ENCODE measurements at regions not wholly inside any gene's neighbourhood (a gene's known extent, or its start where the extent isn't known, plus 50 kb on each side); places are given as distances from the start of the nearest gene placed in this dataset.

DNA sequence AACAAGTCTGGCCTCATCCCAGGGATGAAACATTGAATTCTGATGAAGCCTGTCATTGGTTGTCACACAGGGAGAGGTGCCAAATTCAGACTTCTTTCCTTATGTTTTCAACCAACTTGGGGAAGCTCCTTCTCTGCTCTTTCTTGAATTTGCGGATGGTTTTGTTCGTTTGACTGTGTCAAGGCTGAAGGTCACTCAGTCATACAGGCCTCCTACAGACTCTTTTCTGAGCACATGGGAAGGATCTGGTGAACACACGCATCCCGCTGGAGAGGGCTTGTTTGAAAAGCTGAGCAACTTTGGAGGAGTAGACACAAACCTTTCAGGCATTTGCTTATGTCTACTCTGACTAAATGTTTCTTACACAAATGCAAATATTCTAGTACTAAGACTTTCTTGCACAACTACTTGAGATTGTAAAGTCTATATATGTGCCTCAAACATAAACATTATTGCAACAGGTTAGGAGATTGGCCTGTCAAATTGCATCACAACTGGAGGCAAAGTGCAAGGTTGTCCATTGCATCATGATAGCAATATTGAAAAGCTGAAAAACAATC, 151.5 kb upstream of the NR3C1 start:
- no peak for DNase-seq

GRCh38 chr5:143554187-143554717, 150.8 kb upstream of the NR3C1 start:
- no peak for DNase-seq

DNA sequence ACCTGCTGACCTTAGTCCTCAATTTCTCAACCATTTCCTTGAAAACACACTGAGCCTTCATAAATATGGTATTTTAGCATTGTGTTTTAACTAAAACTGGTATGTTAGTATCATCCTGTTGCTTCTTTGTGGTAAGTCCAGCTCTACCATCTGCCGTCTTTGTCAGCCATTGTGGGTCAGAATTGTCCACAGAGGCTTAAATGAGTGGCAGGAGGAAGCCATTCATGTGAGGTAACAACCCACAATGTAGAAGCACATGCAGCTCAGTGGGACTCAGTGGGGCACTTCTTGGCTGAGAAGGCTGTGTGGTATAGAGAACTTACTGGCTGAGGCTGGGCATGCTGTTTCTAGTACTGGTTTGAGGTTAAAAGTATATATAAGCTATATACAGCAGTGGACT, 149.2 kb upstream of the NR3C1 start:
- DNase-seq = no peak

GRCh38 chr5:143551820-143552251, 148.3 kb upstream of the NR3C1 start:
- no peak for DNase-seq

GRCh38 chr5:143550986-143551630, 147.6 kb upstream of the NR3C1 start:
- no peak for DNase-seq

DNA sequence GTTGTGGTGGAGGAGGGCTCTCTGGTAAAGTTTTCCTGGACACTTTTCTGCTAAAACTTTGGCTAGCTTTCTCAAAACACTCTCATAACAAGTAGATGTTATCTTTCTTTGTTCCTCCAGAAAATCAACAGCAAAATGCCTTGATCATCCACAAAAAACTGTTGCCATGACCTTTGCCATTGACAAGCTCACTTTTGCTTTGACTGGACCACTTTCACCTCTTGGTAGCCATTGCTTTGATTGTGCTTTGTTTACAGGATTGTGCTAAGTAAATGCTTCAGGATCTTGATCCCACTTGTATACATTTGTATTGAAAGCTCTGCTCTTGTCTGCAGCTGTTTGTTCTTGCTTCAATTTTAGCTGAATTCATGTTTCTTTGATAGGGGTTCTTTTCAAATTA, 143.9 kb upstream of the NR3C1 start:
- no peak for DNase-seq

GRCh38 chr5:143546394-143546793, 142.9 kb upstream of the NR3C1 start:
- no peak for DNase-seq

DNA sequence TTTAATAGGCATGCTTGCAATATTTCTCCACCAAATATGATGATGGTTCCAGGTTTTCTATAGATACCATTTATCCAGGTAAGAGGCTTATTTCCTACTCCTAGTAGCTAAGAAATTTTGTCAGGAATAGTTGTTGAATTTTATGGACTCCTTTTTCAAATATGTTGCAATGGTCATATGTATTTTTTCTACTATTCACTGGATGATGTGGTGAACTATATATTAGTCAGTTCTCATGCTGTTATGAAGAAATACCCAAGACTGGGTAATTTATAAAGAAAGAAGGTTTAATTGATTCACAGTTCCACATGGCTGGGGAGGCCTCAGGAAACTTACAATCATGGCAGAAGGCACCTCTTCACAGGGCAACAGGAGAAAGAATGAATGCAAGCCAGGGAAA, 141.1 kb upstream of the NR3C1 start:
- DNase-seq = no peak

- no peak for DNase-seq
These were observed 140.1 kb upstream of the NR3C1 start for GRCh38 chr5:143543358-143544255.

DNA sequence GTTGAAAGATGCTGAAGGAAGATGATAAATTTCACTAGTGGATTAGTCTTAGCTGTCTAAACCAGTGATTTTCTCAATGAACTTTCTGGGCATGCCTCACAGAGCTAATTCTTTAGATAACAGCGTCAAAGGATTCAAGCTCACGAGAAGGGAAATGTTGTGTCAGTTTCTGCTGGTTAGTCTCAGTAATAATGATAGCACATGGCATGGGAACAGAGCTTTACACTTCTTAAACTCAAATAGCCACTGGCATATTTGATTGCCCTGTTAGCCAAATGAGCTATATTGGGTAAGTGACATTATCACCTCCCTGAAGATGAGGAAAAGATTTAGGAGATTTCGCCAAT, 139.3 kb upstream of the NR3C1 start:
- no peak for DNase-seq

- DNase-seq = no peak
These were observed 138.7 kb upstream of the NR3C1 start for GRCh38 chr5:143541943-143542797.

- DNase-seq = no peak
These were observed 136.3 kb upstream of the NR3C1 start for GRCh38 chr5:143539742-143540141.

GRCh38 chr5:143537056-143537455, 133.6 kb upstream of the NR3C1 start:
- no peak for DNase-seq

DNA sequence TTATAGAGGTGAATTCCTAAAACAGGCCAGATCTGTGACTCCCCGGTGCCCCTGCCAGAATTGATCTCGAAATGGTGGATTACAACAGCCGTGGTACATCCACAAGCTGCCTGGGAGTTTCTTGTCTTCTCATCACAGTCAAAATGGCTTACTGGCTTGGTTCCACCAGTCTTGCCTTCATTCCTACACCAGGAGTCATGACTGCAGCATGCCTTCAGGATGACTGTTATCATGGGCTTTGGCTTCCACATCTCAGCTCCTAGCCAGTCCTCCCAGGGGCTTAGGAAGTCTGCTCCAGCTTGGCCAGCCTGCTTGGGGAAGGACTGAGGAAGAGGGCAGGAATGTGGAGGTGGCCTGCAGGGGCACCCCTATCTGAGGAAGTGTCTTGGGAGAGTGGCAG, 132.9 kb upstream of the NR3C1 start:
- no peak for DNase-seq

- DNase-seq = no peak
These were observed 131.3 kb upstream of the NR3C1 start for GRCh38 chr5:143534761-143535154.

- DNase-seq = no peak
These were observed 130.7 kb upstream of the NR3C1 start for GRCh38 chr5:143533978-143534760.

DNA sequence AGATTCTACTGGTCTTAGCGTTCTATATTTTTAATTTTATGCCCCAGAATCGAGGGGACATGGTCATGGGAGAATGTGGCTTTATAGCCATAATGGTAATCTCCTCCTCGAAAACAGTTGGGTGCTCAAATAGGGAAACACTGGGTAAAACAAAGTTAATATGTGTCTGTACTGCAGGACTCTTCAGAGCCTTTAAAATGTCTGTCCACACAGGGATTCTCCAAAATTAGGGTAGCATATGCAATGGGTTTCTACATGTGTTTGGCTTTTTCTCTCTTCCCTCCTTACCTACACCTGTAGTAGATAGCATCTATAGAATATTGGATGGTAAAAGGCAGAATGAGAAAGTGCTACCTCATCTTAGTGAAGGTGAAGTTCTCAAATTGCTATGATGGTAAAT, 130.0 kb upstream of the NR3C1 start:
- no peak for DNase-seq

DNA sequence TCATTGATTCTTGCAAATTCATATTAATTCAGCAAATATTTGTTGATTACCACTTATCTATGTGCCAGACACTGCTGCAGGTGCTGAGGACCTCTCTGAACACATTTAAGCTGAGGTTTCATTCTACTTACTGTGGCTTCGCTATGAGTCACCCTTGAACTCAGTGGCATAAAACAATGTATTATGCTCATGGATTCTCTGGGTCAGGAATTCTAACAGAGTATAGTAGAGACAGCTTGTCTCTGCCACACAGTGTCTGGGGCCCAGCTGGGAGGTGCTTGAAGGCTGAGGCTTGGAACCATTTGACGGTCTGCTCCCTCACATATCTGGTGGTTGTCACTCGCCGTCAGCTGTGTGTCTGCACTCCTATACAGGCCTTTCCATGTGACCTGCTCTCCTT, 124.3 kb upstream of the NR3C1 start:
- no peak for DNase-seq

DNA sequence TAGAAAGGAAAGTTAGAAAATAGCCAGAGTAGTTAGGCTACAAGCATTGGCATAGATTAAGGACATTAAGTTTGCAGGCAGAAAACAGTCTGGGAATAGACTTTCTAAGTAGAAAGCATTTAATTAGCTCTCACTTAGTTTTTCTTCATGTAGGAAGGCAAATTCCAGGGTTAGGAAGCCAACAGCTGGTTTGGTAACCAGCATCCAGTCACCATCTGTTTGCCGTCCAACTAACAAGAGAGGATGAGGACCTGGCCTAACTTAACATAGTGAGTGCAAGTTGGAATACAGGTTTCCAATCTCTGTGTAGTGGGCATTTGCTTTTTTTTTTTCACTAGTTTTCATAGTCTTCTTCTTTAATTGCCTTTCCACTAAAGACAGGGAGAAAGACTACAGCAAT, 121.7 kb upstream of the NR3C1 start:
- DNase-seq = no peak

GRCh38 chr5:143524338-143524945, 121.0 kb upstream of the NR3C1 start:
- no peak for DNase-seq

DNA sequence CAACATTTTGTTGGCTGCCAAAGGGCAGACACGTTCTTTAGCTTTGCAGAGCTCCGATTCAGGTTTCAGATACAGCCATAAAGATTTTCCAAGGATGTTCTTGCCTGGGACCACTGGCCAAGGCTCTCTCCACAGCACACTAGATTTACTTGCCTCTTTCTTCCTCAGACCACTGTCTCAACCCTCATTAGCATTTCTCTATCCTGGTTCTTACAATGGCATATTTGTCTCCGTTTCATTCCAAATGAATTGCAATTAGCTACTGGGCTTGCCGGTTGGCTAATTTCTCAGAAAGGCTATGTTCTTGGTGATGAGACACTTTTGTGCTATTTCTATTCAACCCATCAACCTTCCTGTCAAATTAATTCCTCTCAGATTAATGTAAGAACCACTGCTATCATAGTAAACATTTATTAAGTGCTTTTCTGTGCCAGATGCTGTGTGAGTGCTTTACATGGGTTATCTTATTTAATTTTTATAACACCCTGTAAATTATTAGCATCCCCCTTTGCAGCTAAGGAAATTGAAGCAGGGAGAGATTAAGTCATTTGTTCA, 118.4 kb upstream of the NR3C1 start:
- DNase-seq = no peak

Measured in central memory CD4-positive, alpha-beta T cell (primary cell).